Peyer's patch (tissue), 4 donors: ENCODE measurements at regions not wholly inside any gene's neighbourhood (a gene's known extent, or its start where the extent isn't known, plus 50 kb on each side); places are given as distances from the start of the nearest gene placed in this dataset.

Experiments
- POLR2A ChIP-seq, 2 donors: fragments of 450-650 bp; IDR thresholded peaks; one replicate each; pipeline ENCODE4 v1.5.1; 2017; ENCODE audit warnings: antibody characterized with exemption in 2 of 2, mild to moderate bottlenecking in 2 of 2, moderate library complexity in 2 of 2
- TF ChIP-seq, protein P1 (sequence below), 6 experiments: fragments of 450-650 bp in 4 of 6; fragments of 200-600 bp in 2 of 6; sonication (generic) in 1 of 6; IDR thresholded peaks; one replicate each; pipeline ENCODE4 v1.5.1; 2017 to 2019; ENCODE audit warnings: antibody characterized with exemption in 6 of 6, mild to moderate bottlenecking in 3 of 6, moderate library complexity in 1 of 6

- TF ChIP-seq, protein P1, sequence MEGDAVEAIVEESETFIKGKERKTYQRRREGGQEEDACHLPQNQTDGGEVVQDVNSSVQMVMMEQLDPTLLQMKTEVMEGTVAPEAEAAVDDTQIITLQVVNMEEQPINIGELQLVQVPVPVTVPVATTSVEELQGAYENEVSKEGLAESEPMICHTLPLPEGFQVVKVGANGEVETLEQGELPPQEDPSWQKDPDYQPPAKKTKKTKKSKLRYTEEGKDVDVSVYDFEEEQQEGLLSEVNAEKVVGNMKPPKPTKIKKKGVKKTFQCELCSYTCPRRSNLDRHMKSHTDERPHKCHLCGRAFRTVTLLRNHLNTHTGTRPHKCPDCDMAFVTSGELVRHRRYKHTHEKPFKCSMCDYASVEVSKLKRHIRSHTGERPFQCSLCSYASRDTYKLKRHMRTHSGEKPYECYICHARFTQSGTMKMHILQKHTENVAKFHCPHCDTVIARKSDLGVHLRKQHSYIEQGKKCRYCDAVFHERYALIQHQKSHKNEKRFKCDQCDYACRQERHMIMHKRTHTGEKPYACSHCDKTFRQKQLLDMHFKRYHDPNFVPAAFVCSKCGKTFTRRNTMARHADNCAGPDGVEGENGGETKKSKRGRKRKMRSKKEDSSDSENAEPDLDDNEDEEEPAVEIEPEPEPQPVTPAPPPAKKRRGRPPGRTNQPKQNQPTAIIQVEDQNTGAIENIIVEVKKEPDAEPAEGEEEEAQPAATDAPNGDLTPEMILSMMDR (IDR thresholded peaks at IDR 0.05): no peak
- TF ChIP-seq POLR2A (IDR thresholded peaks at IDR 0.05): no peak
These were observed 101.6 kb upstream of the XPO1 start for GRCh38 chr2:61639721-61640120.
